ENCODE measurements at regions not wholly inside any gene's neighbourhood (a gene's known extent, or its start where the extent isn't known, plus 50 kb on each side); places are given as distances from the start of the nearest gene placed in this dataset.

DNA sequence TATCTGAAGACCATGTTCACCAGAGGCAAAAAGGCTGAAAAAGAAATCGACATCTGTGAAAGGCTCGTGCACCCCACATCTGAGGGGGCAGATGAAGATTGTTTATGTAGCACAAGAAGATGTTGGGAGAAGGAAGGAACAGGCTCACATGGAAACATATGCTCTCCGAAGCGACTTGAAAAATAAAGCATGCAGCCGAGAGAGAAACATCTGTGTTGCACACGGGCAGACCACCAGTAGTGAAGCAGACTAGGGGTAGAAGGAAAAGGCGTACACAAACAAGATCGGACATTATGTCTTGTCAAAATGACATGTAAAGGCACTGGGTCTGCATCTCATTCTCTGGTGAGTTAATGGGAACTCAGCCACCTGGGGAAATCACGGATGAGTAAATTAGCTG, 356.5 kb downstream of the ZIC4 start:
- TF ChIP-seq, protein P1, sequence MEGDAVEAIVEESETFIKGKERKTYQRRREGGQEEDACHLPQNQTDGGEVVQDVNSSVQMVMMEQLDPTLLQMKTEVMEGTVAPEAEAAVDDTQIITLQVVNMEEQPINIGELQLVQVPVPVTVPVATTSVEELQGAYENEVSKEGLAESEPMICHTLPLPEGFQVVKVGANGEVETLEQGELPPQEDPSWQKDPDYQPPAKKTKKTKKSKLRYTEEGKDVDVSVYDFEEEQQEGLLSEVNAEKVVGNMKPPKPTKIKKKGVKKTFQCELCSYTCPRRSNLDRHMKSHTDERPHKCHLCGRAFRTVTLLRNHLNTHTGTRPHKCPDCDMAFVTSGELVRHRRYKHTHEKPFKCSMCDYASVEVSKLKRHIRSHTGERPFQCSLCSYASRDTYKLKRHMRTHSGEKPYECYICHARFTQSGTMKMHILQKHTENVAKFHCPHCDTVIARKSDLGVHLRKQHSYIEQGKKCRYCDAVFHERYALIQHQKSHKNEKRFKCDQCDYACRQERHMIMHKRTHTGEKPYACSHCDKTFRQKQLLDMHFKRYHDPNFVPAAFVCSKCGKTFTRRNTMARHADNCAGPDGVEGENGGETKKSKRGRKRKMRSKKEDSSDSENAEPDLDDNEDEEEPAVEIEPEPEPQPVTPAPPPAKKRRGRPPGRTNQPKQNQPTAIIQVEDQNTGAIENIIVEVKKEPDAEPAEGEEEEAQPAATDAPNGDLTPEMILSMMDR (IDR thresholded peaks at IDR 0.05; ENCODE audit: low read depth, low read length, poor library complexity, severe bottlenecking) = no peak
- no peak for TF ChIP-seq EZH2phosphoT487 (IDR thresholded peaks at IDR 0.05; ENCODE audit: borderline replicate concordance, low read length)

All from DOHH2 (cell line).